ENCODE measurements at regions not wholly inside any gene's neighbourhood (a gene's known extent, or its start where the extent isn't known, plus 50 kb on each side); places are given as distances from the start of the nearest gene placed in this dataset.

DNA sequence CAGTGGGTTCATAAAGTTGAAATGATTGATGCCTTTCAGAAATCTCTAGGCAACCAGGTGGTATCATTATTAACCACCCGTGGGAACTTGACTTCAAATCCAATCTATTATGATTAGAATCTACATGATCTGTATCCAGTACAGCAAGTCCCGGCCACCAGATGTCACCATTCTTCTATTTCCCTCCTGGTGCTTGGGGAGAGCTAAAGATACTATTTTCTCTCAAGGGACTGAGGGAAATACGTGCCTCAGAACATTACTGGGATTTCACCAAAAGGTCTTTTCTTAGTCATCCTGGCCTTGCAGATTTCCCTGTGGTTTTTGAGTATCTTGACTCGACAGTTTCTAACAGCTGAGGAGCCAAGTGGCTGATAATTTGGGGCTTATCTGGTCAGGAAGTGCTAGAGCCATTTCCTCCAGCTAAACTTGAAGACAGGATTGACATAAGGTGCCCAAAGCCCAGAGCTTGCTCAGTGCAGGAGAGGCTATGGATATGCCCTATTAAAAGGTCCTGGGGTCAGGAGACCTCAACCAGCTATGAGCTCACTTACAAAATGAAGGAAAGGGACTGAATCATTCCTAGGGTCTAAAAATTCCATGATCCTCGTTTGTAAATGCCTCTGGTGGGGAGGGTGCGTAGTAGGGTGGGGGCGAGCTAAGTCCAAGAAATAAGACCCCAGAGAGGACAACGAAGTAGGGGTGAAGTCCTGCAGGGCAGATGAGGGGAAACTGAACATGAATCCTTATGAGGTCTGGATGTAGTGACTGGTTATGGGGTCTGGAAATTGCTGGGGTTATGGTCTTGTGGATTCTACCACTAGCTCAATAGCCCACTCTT is 135.4 kb upstream of the MGAT5 start:
- WGBS (ENCODE audit: extremely low coverage, insufficient read length, low lambda C conversion rate) = no CpG with 5 or more reads among the region's 8 CpGs
- Histone ChIP-seq H3K14ac (ENCODE audit: insufficient read depth, low read length) (no peak overlapping the region), H2BK20ac (ENCODE audit: low read depth, low read length, poor library complexity, severe bottlenecking) (no peak overlapping the region), H3K18ac (ENCODE audit: insufficient read length, low read depth, low read length) (no peak overlapping the region), H2BK5ac (ENCODE audit: insufficient read length, low read length) (no peak overlapping the region), H3K9me3 (ENCODE audit: control insufficient read depth, low read depth, low read length) (no peaks in the 10 kb centered on the region), H2AFZ (ENCODE audit: low read length) (no peak overlapping the region), H4K91ac (ENCODE audit: insufficient read length, low read depth, low read length) (no peak overlapping the region), H3K4ac (ENCODE audit: low read depth, low read length) (no peak overlapping the region), H4K8ac (replicated peaks; ENCODE audit: insufficient read length, low read depth, low read length) (no peak overlapping the region), H3K27me3 (ENCODE audit: insufficient read depth, low read length) (no peaks in the 10 kb centered on the region), H3K27ac (ENCODE audit: insufficient read length, low read depth, low read length) (no peak overlapping the region), H3K79me1 (ENCODE audit: insufficient read depth, low read depth, low read length, poor library complexity, severe bottlenecking) (peaks cover 3% of the 10 kb centered on the region), H3K23ac (ENCODE audit: insufficient read length, low read depth, low read length) (no peak overlapping the region), H2AK5ac (ENCODE audit: insufficient read length, low read length) (no peak overlapping the region), H3K23me2 (ENCODE audit: insufficient read length, low read depth, low read length, poor library complexity, severe bottlenecking) (peaks cover 11% of the 10 kb centered on the region), H4K20me1 (ENCODE audit: control insufficient read depth, insufficient read depth, insufficient read length) (no peaks in the 10 kb centered on the region), H3K4me1 (ENCODE audit: insufficient read depth, low read length) (no peaks in the 10 kb centered on the region; the same call in 1 of the 2 replicates), H2BK120ac (ENCODE audit: low read depth, low read length, poor library complexity, severe bottlenecking) (no peak overlapping the region), H3K9ac (ENCODE audit: extremely low read depth, insufficient read length, low read length) (no peak overlapping the region), H4K5ac (ENCODE audit: insufficient read length, low read depth, low read length) (no peak overlapping the region), H3T11ph (ENCODE audit: low read length) (no peak overlapping the region), H2BK12ac (ENCODE audit: insufficient read length, low read depth, low read length) (no peak overlapping the region), H3K79me2 (ENCODE audit: insufficient read depth, low read length) (peaks cover 6% of the 10 kb centered on the region), H3K56ac (ENCODE audit: insufficient read length, low read depth, low read length) (no peak overlapping the region), H2BK15ac (ENCODE audit: low read depth, low read length) (no peak overlapping the region), H3K4me2 (ENCODE audit: insufficient read depth, insufficient read length, low read length) (no peak overlapping the region)
- Mint-ChIP-seq H3K27ac (no peak overlapping the region), H3K36me3 (ENCODE audit: insufficient read depth in 1 of 3, low read depth in 3 of 3) (no peaks in the 10 kb centered on the region), H3K9me3 (no peaks in the 10 kb centered on the region), H3K4me1 (peaks cover 30 to 32% of the 10 kb centered on the region in 2 experiments), H3K4me3 (peak overlapping the region; percentile 24 to 95; a peak in 3 of 5 replicates), H3K27me3 (ENCODE audit: low read depth) (peaks cover 11% of the 10 kb centered on the region)
- TF ChIP-seq, protein P1, sequence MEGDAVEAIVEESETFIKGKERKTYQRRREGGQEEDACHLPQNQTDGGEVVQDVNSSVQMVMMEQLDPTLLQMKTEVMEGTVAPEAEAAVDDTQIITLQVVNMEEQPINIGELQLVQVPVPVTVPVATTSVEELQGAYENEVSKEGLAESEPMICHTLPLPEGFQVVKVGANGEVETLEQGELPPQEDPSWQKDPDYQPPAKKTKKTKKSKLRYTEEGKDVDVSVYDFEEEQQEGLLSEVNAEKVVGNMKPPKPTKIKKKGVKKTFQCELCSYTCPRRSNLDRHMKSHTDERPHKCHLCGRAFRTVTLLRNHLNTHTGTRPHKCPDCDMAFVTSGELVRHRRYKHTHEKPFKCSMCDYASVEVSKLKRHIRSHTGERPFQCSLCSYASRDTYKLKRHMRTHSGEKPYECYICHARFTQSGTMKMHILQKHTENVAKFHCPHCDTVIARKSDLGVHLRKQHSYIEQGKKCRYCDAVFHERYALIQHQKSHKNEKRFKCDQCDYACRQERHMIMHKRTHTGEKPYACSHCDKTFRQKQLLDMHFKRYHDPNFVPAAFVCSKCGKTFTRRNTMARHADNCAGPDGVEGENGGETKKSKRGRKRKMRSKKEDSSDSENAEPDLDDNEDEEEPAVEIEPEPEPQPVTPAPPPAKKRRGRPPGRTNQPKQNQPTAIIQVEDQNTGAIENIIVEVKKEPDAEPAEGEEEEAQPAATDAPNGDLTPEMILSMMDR (conservative IDR thresholded peaks at IDR 0.05) = peak; percentile 88
- DNase-seq = peak; percentile 76
